ENCODE measurements at regions not wholly inside any gene's neighbourhood (a gene's known extent, or its start where the extent isn't known, plus 50 kb on each side); places are given as distances from the start of the nearest gene placed in this dataset.
A peak's percentile ranks its signal among the peaks of the same experiment; 100 is the strongest.
"Not testable (repeated sequence)": the region's sequence is repeated elsewhere in the genome, so short reads cannot be mapped to it uniquely, and the experiment has no call there.

- peaks cover 32% of the 10 kb centered on the region for H3K27me3 Mint-ChIP-seq (ENCODE audit: low read depth)
- CTCF ChIA-PET, result interaction anchor here (1.2 kb wide), 1 partner anchor 10 kb away, joined by 3 read pairs; no protein-coding TSS in a partner anchor
- DNase-seq; H3K9me3 Mint-ChIP-seq (ENCODE audit: insufficient read depth); H3K4me1 Mint-ChIP-seq (ENCODE audit: low read depth); H3K27ac Mint-ChIP-seq; POLR2A ChIA-PET; H3K36me3 Mint-ChIP-seq (ENCODE audit: low read depth); ATAC-seq; H3K4me3 Mint-ChIP-seq: not testable (repeated sequence)
Measured at GRCh38 chr2:131661884-131662535, 134.3 kb downstream of the CCDC74A start.

GRCh38 chr2:131663501-131663900 lies 135.8 kb downstream of the CCDC74A start:
- H3K4me1 Mint-ChIP-seq (ENCODE audit: low read depth); H3K36me3 Mint-ChIP-seq (ENCODE audit: low read depth); ATAC-seq; DNase-seq; POLR2A ChIA-PET; H3K4me3 Mint-ChIP-seq; H3K9me3 Mint-ChIP-seq (ENCODE audit: insufficient read depth); CTCF ChIA-PET; H3K27ac Mint-ChIP-seq: not testable (repeated sequence)
- peaks cover 34% of the 10 kb centered on the region for H3K27me3 Mint-ChIP-seq (ENCODE audit: low read depth)

- H3K27ac Mint-ChIP-seq; POLR2A ChIA-PET; H3K9me3 Mint-ChIP-seq (ENCODE audit: insufficient read depth); H3K36me3 Mint-ChIP-seq (ENCODE audit: low read depth); H3K4me3 Mint-ChIP-seq; ATAC-seq; CTCF ChIA-PET; DNase-seq; H3K4me1 Mint-ChIP-seq (ENCODE audit: low read depth): not testable (repeated sequence)
- peaks cover 39% of the 10 kb centered on the region for H3K27me3 Mint-ChIP-seq (ENCODE audit: low read depth)
Measured at GRCh38 chr2:131665716-131666115, 138.0 kb downstream of the CCDC74A start.

GRCh38 chr2:131668794-131669540 lies 141.3 kb downstream of the CCDC74A start:
- POLR2A ChIA-PET; H3K9me3 Mint-ChIP-seq (ENCODE audit: insufficient read depth); CTCF ChIA-PET; DNase-seq; H3K4me1 Mint-ChIP-seq (ENCODE audit: low read depth); ATAC-seq; H3K27ac Mint-ChIP-seq; H3K36me3 Mint-ChIP-seq (ENCODE audit: low read depth); H3K4me3 Mint-ChIP-seq: not testable (repeated sequence)
- peaks cover 25% of the 10 kb centered on the region for H3K27me3 Mint-ChIP-seq (ENCODE audit: low read depth)

GRCh38 chr2:131671841-131672470 lies 144.3 kb downstream of the CCDC74A start:
- H3K27me3 Mint-ChIP-seq (ENCODE audit: low read depth), result peaks cover 19% of the 10 kb centered on the region
- ChIA-PET POLR2A (interaction anchor here (0.6 kb wide), 1 partner anchor 516 kb away, joined by 3 read pairs; no protein-coding TSS in a partner anchor), CTCF (interaction anchor here (0.8 to 3.4 kb wide), 17 partner anchors 10 to 518 kb away, joined by 3 to 38 read pairs (median 5); partner anchors contain the start of gene MZT2A)
- not testable (repeated sequence) for H3K27ac Mint-ChIP-seq; DNase-seq; H3K9me3 Mint-ChIP-seq (ENCODE audit: insufficient read depth); H3K4me3 Mint-ChIP-seq; H3K4me1 Mint-ChIP-seq (ENCODE audit: low read depth); H3K36me3 Mint-ChIP-seq (ENCODE audit: low read depth); ATAC-seq

- H3K4me1 Mint-ChIP-seq (ENCODE audit: low read depth), result not testable (repeated sequence)
- peak; percentile 67 for DNase-seq
Measured at GRCh38 chr2:131672471-131673399, 145.0 kb downstream of the CCDC74A start.

GRCh38 chr2:131673400-131674173 lies 145.9 kb downstream of the CCDC74A start:
- Mint-ChIP-seq H3K36me3 (ENCODE audit: low read depth) (no peaks in the 10 kb centered on the region), H3K4me3 (no peak overlapping the region), H3K4me1 (ENCODE audit: low read depth) (peaks cover 4% of the 10 kb centered on the region), H3K9me3 (ENCODE audit: insufficient read depth) (no peaks in the 10 kb centered on the region), H3K27me3 (ENCODE audit: low read depth) (peaks cover 20% of the 10 kb centered on the region), H3K27ac (no peak overlapping the region)
- ATAC-seq (peak; percentile 80), DNase-seq (peak; percentile 76)
- ChIA-PET POLR2A (interaction anchor here (0.9 kb wide), 1 partner anchor 9 kb away, joined by 3 read pairs; no protein-coding TSS in a partner anchor), CTCF (interaction anchor here (1.0 to 3.4 kb wide), 13 partner anchors 9 to 874 kb away, joined by 3 to 38 read pairs (median 5); partner anchors contain the start of gene MZT2A)

More at GRCh38 chr2:131672471-131673399, 145.0 kb downstream of the CCDC74A start:
- ATAC-seq, result peak; percentile 95
- H3K27me3 Mint-ChIP-seq (ENCODE audit: low read depth), result peaks cover 22% of the 10 kb centered on the region
- H3K9me3 Mint-ChIP-seq (ENCODE audit: insufficient read depth); H3K4me3 Mint-ChIP-seq; H3K27ac Mint-ChIP-seq; H3K36me3 Mint-ChIP-seq (ENCODE audit: low read depth); POLR2A ChIA-PET: not testable (repeated sequence)
- CTCF ChIA-PET, result interaction anchor here (0.8 to 3.4 kb wide), 18 partner anchors 10 to 519 kb away, joined by 3 to 38 read pairs (median 4); partner anchors contain the start of gene MZT2A

GRCh38 chr2:131674174-131674507 lies 146.5 kb downstream of the CCDC74A start:
- Mint-ChIP-seq H3K4me3 (no peak overlapping the region), H3K9me3 (ENCODE audit: insufficient read depth) (no peaks in the 10 kb centered on the region), H3K27me3 (ENCODE audit: low read depth) (peaks cover 20% of the 10 kb centered on the region), H3K4me1 (ENCODE audit: low read depth) (peaks cover 4% of the 10 kb centered on the region), H3K27ac (no peak overlapping the region), H3K36me3 (ENCODE audit: low read depth) (no peaks in the 10 kb centered on the region)
- ATAC-seq (no peak), DNase-seq (no peak)
- POLR2A ChIA-PET, result interaction anchor here (0.9 kb wide), 1 partner anchor 8 kb away, joined by 3 read pairs; no protein-coding TSS in a partner anchor
- CTCF ChIA-PET, result interaction anchor here (1.0 to 3.4 kb wide), 9 partner anchors 8 to 875 kb away, joined by 3 to 38 read pairs (median 11); partner anchors contain the start of gene MZT2A

- ATAC-seq; H3K9me3 Mint-ChIP-seq (ENCODE audit: insufficient read depth); POLR2A ChIA-PET; H3K36me3 Mint-ChIP-seq (ENCODE audit: low read depth); DNase-seq: not testable (repeated sequence)
- Mint-ChIP-seq H3K27me3 (ENCODE audit: low read depth) (peaks cover 11% of the 10 kb centered on the region), H3K4me1 (ENCODE audit: low read depth) (peaks cover 39% of the 10 kb centered on the region), H3K4me3 (peak overlapping the region; percentile 81), H3K27ac (peak overlapping the region; percentile 82)
- CTCF ChIA-PET, result interaction anchor here (1.3 to 2.6 kb wide), 3 partner anchors 9 to 527 kb away, joined by 3 to 38 read pairs (median 10); no protein-coding TSS in a partner anchor
Measured at GRCh38 chr2:131681611-131682121, 154.0 kb downstream of the CCDC74A start.

Measured in activated CD8-positive, alpha-beta T cell treated with anti-CD3 and anti-CD28 coated beads, Interleukin-2, amount 10 ng/mL, durations not matched to agents 7 days and 5 days (primary cell).